Uterus (tissue), 3 donors: ENCODE measurements at regions not wholly inside any gene's neighbourhood (a gene's known extent, or its start where the extent isn't known, plus 50 kb on each side); places are given as distances from the start of the nearest gene placed in this dataset.

ENCODE experiments used
- DNase-seq, 2 donors: peaks; one replicate each; pipeline ENCODE4 v3.0.0-alpha.2; 2019 to 2020
- H3K27ac ChIP-seq, 2 donors: fragments of 200-600 bp; sonication (generic); 1 replicate in 1 of 2; 2 replicates in 1 of 2; pipeline ENCODE4 v1.5.1; 2016 to 2018
- H3K27me3 ChIP-seq, 2 donors: fragments of 200-600 bp; sonication (generic); one replicate each; pipeline ENCODE4 v1.5.1; 2018 to 2019; ENCODE audit warnings: control low read depth in 1 of 2
- H3K36me3 ChIP-seq, 2 donors: fragments of 200-600 bp; sonication (generic); one replicate each; pipeline ENCODE4 v1.5.1; 2019; ENCODE audit warnings: control low read depth in 1 of 2
- H3K4me1 ChIP-seq, 2 donors: fragments of 200-600 bp; sonication (generic); one replicate each; pipeline ENCODE4 v1.5.1; 2018 to 2019; ENCODE audit warnings: control low read depth in 1 of 2
- H3K4me3 ChIP-seq, 2 donors: fragments of 200-600 bp; sonication (generic); 1 replicate in 1 of 2; 2 replicates in 1 of 2; pipeline ENCODE4 v1.5.1; 2018 to 2019; ENCODE audit warnings: mild to moderate bottlenecking in 1 of 2
- H3K9me3 ChIP-seq, 2 donors: fragments of 200-600 bp; sonication (generic); one replicate each; pipeline ENCODE4 v1.5.1; 2019; ENCODE audit warnings: control low read depth in 1 of 2
- CTCF ChIP-seq, 4 experiments: fragments of 200-600 bp in 2 of 4; fragments of 450-650 bp in 2 of 4; sonication (generic) in 2 of 4; IDR thresholded peaks; one replicate each; pipeline ENCODE4 v1.5.1; 2016 to 2019; ENCODE audit warnings: antibody characterized with exemption in 4 of 4, mild to moderate bottlenecking in 2 of 4, moderate library complexity in 1 of 4
- POLR2A ChIP-seq, 2 donors: fragments of 450-650 bp; IDR thresholded peaks; one replicate each; pipeline ENCODE4 v1.6.1; 2016; ENCODE audit warnings: antibody characterized with exemption in 2 of 2, mild to moderate bottlenecking in 1 of 2, moderate library complexity in 1 of 2
- intact Hi-C: fragments of 100-400 bp; cut with DNase I; formaldehyde crosslinking; loops from one replicate; pipeline ENCODE4 v1.15.1; 2023; ENCODE audit warnings: low total_unique reads
- donor health status: DM: yes; HTN: yes; CAD: no.

GRCh38 chr19:41521931-41522555 is 53.9 kb upstream of the CEACAM21 start:
- Histone ChIP-seq H3K27ac (peak overlapping the region; percentile 15 to 19), H3K4me1 (peaks cover 0 to 7% of the 10 kb centered on the region in 2 donors), H3K36me3 (no peaks in the 10 kb centered on the region), H3K4me3 (no peak overlapping the region), H3K9me3 (no peaks in the 10 kb centered on the region), H3K27me3 (peaks cover 0 to 34% of the 10 kb centered on the region in 2 donors)
- TF ChIP-seq POLR2A (IDR thresholded peaks at IDR 0.05) (no peak), CTCF (IDR thresholded peaks at IDR 0.05) (no peak)
- DNase-seq: no peak
- intact Hi-C loops: no loop called here

GRCh38 chr19:41525989-41526388 is 50.0 kb upstream of the CEACAM21 start:
- no peaks in the 10 kb centered on the region for H3K9me3 ChIP-seq
- intact Hi-C loops: no loop called here
- TF ChIP-seq POLR2A (IDR thresholded peaks at IDR 0.05) (no peak), CTCF (IDR thresholded peaks at IDR 0.05) (no peak)
- no peak for DNase-seq
- no peak overlapping the region for H3K4me3 ChIP-seq
- H3K36me3 ChIP-seq: no peaks in the 10 kb centered on the region
- H3K4me1 ChIP-seq: peaks cover 0 to 7% of the 10 kb centered on the region in 2 donors
- H3K27ac ChIP-seq: no peak overlapping the region
- peaks cover 0 to 15% of the 10 kb centered on the region in 2 donors for H3K27me3 ChIP-seq
